ENCODE measurements at regions not wholly inside any gene's neighbourhood (a gene's known extent, or its start where the extent isn't known, plus 50 kb on each side); places are given as distances from the start of the nearest gene placed in this dataset.

DNA sequence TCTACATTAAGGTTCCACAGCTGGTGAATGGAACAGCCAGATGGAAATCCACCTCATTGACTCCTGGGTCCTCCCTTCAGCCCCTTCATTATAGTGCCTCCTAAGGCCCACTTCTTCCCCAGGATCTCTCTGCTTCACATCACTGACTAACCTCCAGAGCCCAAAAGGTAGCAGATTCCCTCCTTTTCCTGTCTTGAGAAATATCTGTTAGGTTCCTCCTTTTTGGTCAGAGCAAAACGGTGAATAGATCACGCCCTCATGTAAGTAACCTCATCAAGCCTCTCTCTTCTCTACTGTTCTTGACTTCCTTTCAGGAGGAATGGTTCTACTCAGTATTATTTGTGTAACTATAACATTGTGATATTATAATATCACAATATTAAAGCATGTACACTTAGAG, 155.0 kb upstream of the SRD5A2 start:
- Histone ChIP-seq H3K4me3 (ENCODE audit: low read length) (no peak overlapping the region), H3K27me3 (ENCODE audit: control insufficient read depth, insufficient read depth, low read length) (no peaks in the 10 kb centered on the region), H3K4me1 (ENCODE audit: control insufficient read depth, low read depth, low read length) (no peaks in the 10 kb centered on the region), H3K27ac (ENCODE audit: low read length) (no peak overlapping the region), H3K9ac (ENCODE audit: low read length) (no peak overlapping the region), H3K9me3 (ENCODE audit: control insufficient read depth, low read depth, low read length) (no peaks in the 10 kb centered on the region), H3K36me3 (ENCODE audit: control insufficient read depth, low read depth, low read length) (no peaks in the 10 kb centered on the region)

DNA sequence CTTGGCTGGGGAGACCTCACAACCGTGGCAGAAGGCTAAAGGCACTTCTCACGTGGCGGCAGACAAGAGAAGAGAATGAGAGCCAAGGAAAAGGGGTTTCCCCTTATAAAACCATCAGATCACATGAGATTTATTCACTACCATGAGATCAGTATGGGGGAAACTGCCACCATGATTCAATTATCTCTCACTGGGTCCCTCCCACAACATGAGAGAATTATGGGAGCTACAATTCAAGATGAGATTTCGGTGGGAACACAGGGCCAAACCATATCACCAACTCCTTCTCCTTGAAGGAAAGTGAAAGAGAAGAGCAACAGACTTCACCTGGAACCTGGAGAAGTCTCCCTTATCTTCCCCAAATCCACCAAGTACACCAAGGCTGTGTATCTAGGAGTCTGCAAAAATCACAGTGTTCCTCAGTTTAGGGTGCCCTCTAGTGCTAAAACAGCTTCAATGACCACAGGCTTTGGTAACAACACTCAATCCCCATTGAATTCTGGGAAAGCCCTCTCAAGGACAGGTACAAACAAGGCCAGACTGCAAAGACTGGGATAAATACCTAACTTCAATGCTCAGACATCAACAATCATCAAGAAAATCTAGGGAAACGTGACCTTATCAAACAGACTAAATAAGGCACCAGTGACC, 148.8 kb upstream of the SRD5A2 start:
- H3K9ac ChIP-seq (ENCODE audit: low read length): no peak overlapping the region
- H3K27ac ChIP-seq (ENCODE audit: low read length): no peak overlapping the region
- H3K9me3 ChIP-seq (ENCODE audit: control insufficient read depth, low read depth, low read length): no peaks in the 10 kb centered on the region
- H3K27me3 ChIP-seq (ENCODE audit: control insufficient read depth, insufficient read depth, low read length): no peaks in the 10 kb centered on the region
- no peaks in the 10 kb centered on the region for H3K4me1 ChIP-seq (ENCODE audit: control insufficient read depth, low read depth, low read length)
- H3K4me3 ChIP-seq (ENCODE audit: low read length): no peak overlapping the region
- no peaks in the 10 kb centered on the region for H3K36me3 ChIP-seq (ENCODE audit: control insufficient read depth, low read depth, low read length)

DNA sequence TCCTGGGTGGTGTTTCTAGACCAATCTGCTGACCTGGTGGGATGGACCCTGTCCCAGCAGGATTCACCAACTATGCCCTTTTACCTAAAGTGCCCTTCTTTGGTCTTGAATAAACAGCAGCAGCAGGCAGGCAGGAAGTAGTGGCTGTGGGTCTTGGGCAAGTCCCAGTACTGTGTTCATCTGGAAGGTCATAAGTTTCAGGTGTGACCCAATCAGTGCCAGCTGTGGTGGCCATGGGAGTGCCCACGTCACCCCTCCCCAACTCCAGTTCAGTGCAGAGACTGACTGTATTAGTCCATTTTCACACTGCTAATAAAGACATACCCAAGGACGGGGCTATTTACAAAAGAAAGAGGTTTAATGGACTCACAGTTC, 148.3 kb upstream of the SRD5A2 start:
- no peak overlapping the region for H3K9ac ChIP-seq (ENCODE audit: low read length)
- H3K4me3 ChIP-seq (ENCODE audit: low read length): no peak overlapping the region
- no peak overlapping the region for H3K27ac ChIP-seq (ENCODE audit: low read length)
- H3K36me3 ChIP-seq (ENCODE audit: control insufficient read depth, low read depth, low read length): no peaks in the 10 kb centered on the region
- H3K27me3 ChIP-seq (ENCODE audit: control insufficient read depth, insufficient read depth, low read length): no peaks in the 10 kb centered on the region
- no peaks in the 10 kb centered on the region for H3K9me3 ChIP-seq (ENCODE audit: control insufficient read depth, low read depth, low read length)
- no peaks in the 10 kb centered on the region for H3K4me1 ChIP-seq (ENCODE audit: control insufficient read depth, low read depth, low read length)

DNA sequence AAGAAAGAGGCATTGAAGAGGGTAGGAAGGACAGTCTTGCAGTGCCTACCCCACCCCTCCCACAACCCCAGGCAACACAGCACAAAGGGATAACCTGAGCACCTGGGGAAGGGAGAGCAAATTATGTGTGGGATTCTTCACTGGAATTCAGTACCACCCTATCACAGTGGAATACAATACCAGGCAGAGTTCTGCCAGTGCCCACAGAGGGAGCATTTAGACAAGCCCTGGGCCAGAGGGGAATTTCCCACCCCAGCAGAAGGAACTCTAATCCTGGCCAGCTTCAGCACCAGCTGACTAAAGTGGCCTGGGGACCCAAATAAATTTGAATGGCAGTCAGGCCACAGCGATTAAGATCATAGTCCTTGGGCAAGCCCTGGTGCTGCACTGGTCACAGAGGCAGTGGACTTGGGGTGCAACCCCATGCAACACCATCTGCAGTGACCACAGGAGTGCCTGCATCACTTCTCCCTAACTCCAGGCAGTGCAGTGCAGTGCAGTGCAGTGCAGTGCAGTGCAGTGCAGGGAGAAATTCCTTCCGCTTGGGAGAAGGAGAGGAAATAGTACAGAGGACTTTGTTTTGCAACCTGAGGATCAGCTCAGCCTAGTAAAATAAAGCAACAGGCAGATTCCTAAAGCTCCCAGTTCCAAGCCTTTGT, 147.8 kb upstream of the SRD5A2 start:
- H3K4me3 ChIP-seq (ENCODE audit: low read length): no peak overlapping the region
- H3K36me3 ChIP-seq (ENCODE audit: control insufficient read depth, low read depth, low read length): no peaks in the 10 kb centered on the region
- no peaks in the 10 kb centered on the region for H3K4me1 ChIP-seq (ENCODE audit: control insufficient read depth, low read depth, low read length)
- no peak overlapping the region for H3K27ac ChIP-seq (ENCODE audit: low read length)
- H3K9ac ChIP-seq (ENCODE audit: low read length): no peak overlapping the region
- no peaks in the 10 kb centered on the region for H3K27me3 ChIP-seq (ENCODE audit: control insufficient read depth, insufficient read depth, low read length)
- H3K9me3 ChIP-seq (ENCODE audit: control insufficient read depth, low read depth, low read length): no peaks in the 10 kb centered on the region

DNA sequence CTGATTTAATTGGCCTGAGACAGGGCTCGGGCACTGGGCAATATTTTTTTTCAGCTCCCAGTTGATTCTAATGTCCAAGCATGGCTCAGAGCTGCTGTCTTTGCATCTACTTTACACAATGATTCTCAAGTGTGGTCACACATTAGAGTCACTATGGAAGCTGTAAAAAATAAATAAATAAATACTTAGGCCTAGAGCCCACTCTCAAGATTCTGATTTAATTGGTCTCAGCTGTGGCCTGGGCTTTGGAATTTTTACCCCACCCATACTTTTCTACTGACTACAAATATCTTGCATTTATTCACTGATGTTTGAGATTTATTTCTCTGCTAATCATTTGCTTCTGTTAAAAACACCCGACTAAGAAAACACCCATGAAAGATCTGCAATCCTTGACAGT, 145.7 kb upstream of the SRD5A2 start:
- Histone ChIP-seq H3K4me3 (ENCODE audit: low read length) (no peak overlapping the region), H3K36me3 (ENCODE audit: control insufficient read depth, low read depth, low read length) (no peaks in the 10 kb centered on the region), H3K27ac (ENCODE audit: low read length) (no peak overlapping the region), H3K4me1 (ENCODE audit: control insufficient read depth, low read depth, low read length) (no peaks in the 10 kb centered on the region), H3K9ac (ENCODE audit: low read length) (no peak overlapping the region), H3K9me3 (ENCODE audit: control insufficient read depth, low read depth, low read length) (no peaks in the 10 kb centered on the region), H3K27me3 (ENCODE audit: control insufficient read depth, insufficient read depth, low read length) (no peaks in the 10 kb centered on the region)

DNA sequence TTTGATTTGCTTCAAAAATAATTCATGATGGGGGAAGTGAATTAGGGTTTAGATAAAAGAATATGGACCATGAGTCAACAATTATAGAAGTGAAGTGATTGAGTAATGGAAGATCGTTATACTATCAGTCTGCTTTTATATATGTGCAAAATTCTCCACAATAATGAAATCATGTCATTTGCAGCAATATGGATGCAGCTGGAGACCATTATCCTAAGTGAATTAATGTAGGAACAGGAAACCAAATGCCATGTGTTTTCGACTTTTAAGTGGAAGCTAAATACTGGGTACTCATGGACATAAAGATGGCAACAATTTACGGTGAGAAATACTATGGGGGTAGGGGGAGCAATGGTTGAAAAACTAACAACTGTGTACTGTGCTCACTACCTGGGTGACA, 144.7 kb upstream of the SRD5A2 start:
- Histone ChIP-seq H3K36me3 (ENCODE audit: control insufficient read depth, low read depth, low read length) (no peaks in the 10 kb centered on the region), H3K4me3 (ENCODE audit: low read length) (no peak overlapping the region), H3K9me3 (ENCODE audit: control insufficient read depth, low read depth, low read length) (no peaks in the 10 kb centered on the region)

DNA sequence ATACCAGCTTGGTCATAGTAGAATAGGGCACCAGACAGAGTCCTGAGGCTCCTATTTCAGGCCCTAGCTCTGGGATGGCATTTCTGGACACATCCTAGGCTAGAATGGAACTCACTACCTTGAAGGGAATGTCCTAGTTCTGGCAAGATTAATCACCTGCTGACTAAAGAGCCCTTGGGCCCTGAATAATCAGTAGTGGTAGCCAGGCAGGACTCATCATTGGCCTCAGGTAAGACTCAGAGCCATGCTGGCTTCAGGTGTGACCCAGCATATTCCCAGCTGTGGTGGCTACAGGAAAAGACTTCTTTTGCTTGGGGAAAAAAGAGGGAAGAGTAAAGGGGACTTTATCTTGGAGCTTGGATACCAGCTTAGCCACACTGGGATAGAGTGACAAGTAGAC, 131.0 kb upstream of the SRD5A2 start:
- no peaks in the 10 kb centered on the region for H3K9me3 ChIP-seq (ENCODE audit: control insufficient read depth, low read depth, low read length)
- H3K4me1 ChIP-seq (ENCODE audit: control insufficient read depth, low read depth, low read length): no peaks in the 10 kb centered on the region
- H3K27me3 ChIP-seq (ENCODE audit: control insufficient read depth, insufficient read depth, low read length): no peaks in the 10 kb centered on the region
- no peak overlapping the region for H3K9ac ChIP-seq (ENCODE audit: low read length)
- no peak overlapping the region for H3K4me3 ChIP-seq (ENCODE audit: low read length)
- H3K27ac ChIP-seq (ENCODE audit: low read length): no peak overlapping the region
- no peaks in the 10 kb centered on the region for H3K36me3 ChIP-seq (ENCODE audit: control insufficient read depth, low read depth, low read length)

More for the DNA sequence above, 144.7 kb upstream of the SRD5A2 start:
- Histone ChIP-seq H3K4me1 (ENCODE audit: control insufficient read depth, low read depth, low read length) (no peaks in the 10 kb centered on the region), H3K9ac (ENCODE audit: low read length) (no peak overlapping the region), H3K27ac (ENCODE audit: low read length) (no peak overlapping the region), H3K27me3 (ENCODE audit: control insufficient read depth, insufficient read depth, low read length) (no peaks in the 10 kb centered on the region)

DNA sequence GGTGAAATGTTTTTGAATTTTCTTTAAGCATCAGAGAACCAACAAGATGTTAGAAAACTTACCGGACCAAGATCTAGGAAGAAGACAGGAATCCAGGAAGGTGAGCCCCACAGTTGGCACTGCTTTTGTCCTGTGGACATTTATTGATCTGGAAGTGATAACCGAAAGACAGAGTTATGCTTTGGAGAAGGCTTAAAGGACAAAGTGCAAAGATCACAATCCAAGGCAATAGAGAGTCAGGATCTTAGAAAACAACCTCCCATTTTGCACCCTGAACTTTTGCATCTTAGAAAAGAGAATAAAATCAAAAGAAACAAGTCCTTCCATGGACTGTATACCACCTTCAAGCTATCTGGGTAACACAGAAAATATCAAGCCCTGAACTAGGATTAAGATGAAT, 129.4 kb upstream of the SRD5A2 start:
- no peak overlapping the region for H3K9ac ChIP-seq (ENCODE audit: low read length)
- H3K4me1 ChIP-seq (ENCODE audit: control insufficient read depth, low read depth, low read length): no peaks in the 10 kb centered on the region
- H3K9me3 ChIP-seq (ENCODE audit: control insufficient read depth, low read depth, low read length): no peaks in the 10 kb centered on the region
- H3K27me3 ChIP-seq (ENCODE audit: control insufficient read depth, insufficient read depth, low read length): no peaks in the 10 kb centered on the region
- no peak overlapping the region for H3K27ac ChIP-seq (ENCODE audit: low read length)
- H3K4me3 ChIP-seq (ENCODE audit: low read length): no peak overlapping the region
- no peaks in the 10 kb centered on the region for H3K36me3 ChIP-seq (ENCODE audit: control insufficient read depth, low read depth, low read length)

DNA sequence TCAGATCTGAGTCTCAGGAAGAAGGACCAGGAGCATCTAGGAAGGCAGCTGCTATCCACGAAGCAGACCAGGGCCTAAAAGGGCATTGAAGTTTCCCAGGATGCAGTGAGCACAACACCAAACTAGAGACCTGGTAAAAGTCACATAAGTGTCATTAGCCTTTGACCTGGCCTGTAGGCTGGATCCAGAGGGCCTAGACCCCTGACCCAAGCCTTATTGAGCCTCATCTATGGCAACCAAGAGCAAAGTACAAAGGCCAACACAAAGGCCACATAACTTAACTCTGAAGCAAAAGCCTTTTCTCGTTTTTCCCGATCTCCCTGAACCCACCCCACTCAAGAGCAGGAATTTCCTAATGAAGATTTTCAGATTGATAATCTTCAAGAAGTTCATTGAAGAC, 127.3 kb upstream of the SRD5A2 start:
- Histone ChIP-seq H3K36me3 (ENCODE audit: control insufficient read depth, low read depth, low read length) (no peaks in the 10 kb centered on the region), H3K4me1 (ENCODE audit: control insufficient read depth, low read depth, low read length) (no peaks in the 10 kb centered on the region), H3K9me3 (ENCODE audit: control insufficient read depth, low read depth, low read length) (no peaks in the 10 kb centered on the region), H3K27ac (ENCODE audit: low read length) (no peak overlapping the region), H3K4me3 (ENCODE audit: low read length) (no peak overlapping the region), H3K9ac (ENCODE audit: low read length) (no peak overlapping the region), H3K27me3 (ENCODE audit: control insufficient read depth, insufficient read depth, low read length) (no peaks in the 10 kb centered on the region)

DNA sequence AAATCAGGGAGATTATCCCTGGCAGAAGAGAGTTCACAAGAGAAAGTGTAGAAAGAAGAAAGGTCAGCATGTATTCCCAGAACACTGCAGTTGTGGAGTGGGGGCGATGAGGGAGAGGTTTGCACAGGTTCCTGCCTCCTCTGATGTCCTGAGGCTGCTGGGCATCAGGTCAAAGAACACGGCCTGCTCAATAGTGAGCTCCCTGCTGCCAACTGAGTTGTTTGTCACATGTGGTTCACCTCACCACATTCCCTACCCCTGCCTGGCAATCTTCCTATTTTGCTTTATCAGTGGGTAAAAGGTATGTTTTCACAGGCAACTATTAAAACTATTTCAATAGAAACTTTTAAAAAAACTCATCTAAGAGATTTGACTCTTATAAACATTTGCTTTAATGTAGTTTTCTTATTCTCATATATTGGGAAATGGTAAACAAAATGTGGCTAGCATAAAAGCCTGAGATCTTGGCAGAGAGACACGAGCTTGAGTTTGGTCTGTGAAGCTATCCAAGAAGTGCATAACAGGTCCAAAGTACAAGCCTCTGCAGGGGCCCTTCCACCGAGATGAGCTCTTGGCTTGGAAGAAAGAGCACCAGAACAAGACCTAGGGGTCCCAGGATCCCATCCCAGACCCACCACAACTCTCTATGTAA, 123.9 kb upstream of the SRD5A2 start:
- Histone ChIP-seq H3K27me3 (ENCODE audit: control insufficient read depth, insufficient read depth, low read length) (no peaks in the 10 kb centered on the region), H3K9ac (ENCODE audit: low read length) (no peak overlapping the region), H3K27ac (ENCODE audit: low read length) (no peak overlapping the region), H3K36me3 (ENCODE audit: control insufficient read depth, low read depth, low read length) (no peaks in the 10 kb centered on the region), H3K4me3 (ENCODE audit: low read length) (no peak overlapping the region), H3K4me1 (ENCODE audit: control insufficient read depth, low read depth, low read length) (no peaks in the 10 kb centered on the region), H3K9me3 (ENCODE audit: control insufficient read depth, low read depth, low read length) (peaks cover 3% of the 10 kb centered on the region)

DNA sequence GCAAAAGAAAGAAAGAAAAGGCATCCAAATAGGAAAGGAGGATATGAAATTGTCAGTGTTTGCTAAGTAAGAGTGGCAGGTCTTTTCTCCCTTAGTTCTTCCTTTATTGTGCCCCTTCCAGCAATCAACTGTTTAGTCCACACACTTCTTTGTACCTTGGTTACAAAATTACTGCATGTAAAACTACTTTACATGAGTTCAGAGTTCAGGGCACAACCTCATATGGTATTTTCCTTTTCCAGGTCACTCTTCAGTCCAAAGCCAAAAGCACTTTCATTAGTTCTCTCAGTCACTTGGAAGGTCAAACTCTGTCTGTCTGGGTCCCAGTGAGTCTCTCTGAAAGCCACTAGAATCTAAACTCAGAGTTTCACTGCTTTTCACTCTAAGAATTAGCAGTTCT, 122.5 kb upstream of the SRD5A2 start:
- Histone ChIP-seq H3K9ac (ENCODE audit: low read length) (no peak overlapping the region), H3K27me3 (ENCODE audit: control insufficient read depth, insufficient read depth, low read length) (no peaks in the 10 kb centered on the region), H3K27ac (ENCODE audit: low read length) (no peak overlapping the region), H3K36me3 (ENCODE audit: control insufficient read depth, low read depth, low read length) (no peaks in the 10 kb centered on the region), H3K4me3 (ENCODE audit: low read length) (no peak overlapping the region), H3K9me3 (ENCODE audit: control insufficient read depth, low read depth, low read length) (peaks cover 10% of the 10 kb centered on the region), H3K4me1 (ENCODE audit: control insufficient read depth, low read depth, low read length) (no peaks in the 10 kb centered on the region)

DNA sequence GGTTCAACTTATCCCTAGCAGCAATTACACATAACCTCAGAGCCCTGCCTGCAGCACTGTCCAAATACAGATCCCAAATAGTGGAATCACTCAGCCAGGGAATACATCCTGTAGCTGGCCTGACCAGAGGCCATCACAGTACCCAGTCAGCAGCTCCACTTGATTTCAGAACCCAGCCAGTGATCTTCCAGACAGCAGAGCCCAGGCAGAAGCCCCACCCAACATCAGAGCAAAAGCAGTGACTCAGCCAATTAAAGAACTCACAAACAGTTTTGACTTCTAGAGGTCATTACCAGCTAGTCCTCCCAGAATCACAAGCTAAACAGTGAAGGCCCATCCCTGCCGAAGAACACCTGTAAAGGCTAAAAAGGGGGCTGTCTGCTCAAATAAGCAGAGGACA, 118.0 kb upstream of the SRD5A2 start:
- Histone ChIP-seq H3K9me3 (ENCODE audit: control insufficient read depth, low read depth, low read length) (peaks cover 41% of the 10 kb centered on the region), H3K36me3 (ENCODE audit: control insufficient read depth, low read depth, low read length) (no peaks in the 10 kb centered on the region), H3K9ac (ENCODE audit: low read length) (no peak overlapping the region), H3K4me1 (ENCODE audit: control insufficient read depth, low read depth, low read length) (no peaks in the 10 kb centered on the region), H3K27ac (ENCODE audit: low read length) (no peak overlapping the region), H3K27me3 (ENCODE audit: control insufficient read depth, insufficient read depth, low read length) (no peaks in the 10 kb centered on the region), H3K4me3 (ENCODE audit: low read length) (no peak overlapping the region)

Measured in iPS-18a (cell line).